Ovary (tissue), 3 donors: ENCODE measurements at regions not wholly inside any gene's neighbourhood (a gene's known extent, or its start where the extent isn't known, plus 50 kb on each side); places are given as distances from the start of the nearest gene placed in this dataset.

Source experiments
- EP300 ChIP-seq: sonication (generic); formaldehyde crosslinking; IDR thresholded peaks from one replicate; pipeline ENCODE4 v1.6.1; 2017; ENCODE audit warnings: antibody characterized with exemption
- POLR2A ChIP-seq: fragments of 450-650 bp; IDR thresholded peaks from one replicate; pipeline ENCODE4 v1.6.1; 2017; ENCODE audit warnings: antibody characterized with exemption, mild to moderate bottlenecking, moderate library complexity
- TF ChIP-seq, protein P1 (sequence below), 3 donors: fragments of 450-650 bp in 2 of 3; fragments of 200-600 bp in 1 of 3; IDR thresholded peaks; one replicate each; pipeline versions ENCODE4 v1.5.1 to v1.8.0; 2016 to 2022; ENCODE audit warnings: antibody characterized with exemption in 3 of 3, mild to moderate bottlenecking in 1 of 3
- donor health status: DM: no; HTN: no; CAD: no.

DNA sequence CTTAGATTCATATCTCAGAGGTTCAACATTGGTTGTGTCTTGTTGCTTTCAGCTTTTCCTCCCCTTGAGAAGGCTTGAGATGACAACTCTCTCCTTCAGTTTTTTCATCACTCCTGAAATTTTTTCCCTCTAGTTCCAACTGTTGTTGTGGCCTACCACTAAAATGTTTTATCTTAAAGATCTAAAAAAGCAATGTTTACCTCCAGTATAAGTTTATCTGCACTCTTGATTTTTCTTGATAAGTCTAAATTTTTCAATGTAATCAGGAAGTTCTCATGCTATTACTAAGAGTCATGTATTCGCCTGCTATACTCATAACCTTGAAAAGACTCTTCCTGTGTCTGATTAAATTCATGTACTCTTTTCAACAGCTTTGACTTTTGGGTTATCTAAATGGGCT lies 366.3 kb upstream of the TFPI start:
- TF ChIP-seq, protein P1, sequence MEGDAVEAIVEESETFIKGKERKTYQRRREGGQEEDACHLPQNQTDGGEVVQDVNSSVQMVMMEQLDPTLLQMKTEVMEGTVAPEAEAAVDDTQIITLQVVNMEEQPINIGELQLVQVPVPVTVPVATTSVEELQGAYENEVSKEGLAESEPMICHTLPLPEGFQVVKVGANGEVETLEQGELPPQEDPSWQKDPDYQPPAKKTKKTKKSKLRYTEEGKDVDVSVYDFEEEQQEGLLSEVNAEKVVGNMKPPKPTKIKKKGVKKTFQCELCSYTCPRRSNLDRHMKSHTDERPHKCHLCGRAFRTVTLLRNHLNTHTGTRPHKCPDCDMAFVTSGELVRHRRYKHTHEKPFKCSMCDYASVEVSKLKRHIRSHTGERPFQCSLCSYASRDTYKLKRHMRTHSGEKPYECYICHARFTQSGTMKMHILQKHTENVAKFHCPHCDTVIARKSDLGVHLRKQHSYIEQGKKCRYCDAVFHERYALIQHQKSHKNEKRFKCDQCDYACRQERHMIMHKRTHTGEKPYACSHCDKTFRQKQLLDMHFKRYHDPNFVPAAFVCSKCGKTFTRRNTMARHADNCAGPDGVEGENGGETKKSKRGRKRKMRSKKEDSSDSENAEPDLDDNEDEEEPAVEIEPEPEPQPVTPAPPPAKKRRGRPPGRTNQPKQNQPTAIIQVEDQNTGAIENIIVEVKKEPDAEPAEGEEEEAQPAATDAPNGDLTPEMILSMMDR (IDR thresholded peaks at IDR 0.05), result no peak
- TF ChIP-seq POLR2A (no peak), EP300 (no peak)
